Stimulated activated CD8-positive, alpha-beta memory T cell treated with anti-CD3 and anti-CD28 coated beads, Interleukin-12 subunit alpha, Interleukin-12 subunit beta, amount 100 ng/mL, for 1 hour (primary cell): ENCODE measurements at regions not wholly inside any gene's neighbourhood (a gene's known extent, or its start where the extent isn't known, plus 50 kb on each side); places are given as distances from the start of the nearest gene placed in this dataset.

ENCODE experiments used
- DNase-seq: peaks from one replicate; pipeline ENCODE4 v3.0.0-alpha.2; 2020; ENCODE audit warnings: low read depth

- DNase-seq = no peak
Measured at GRCh38 chr20:4070323-4071177, 55.2 kb upstream of the RNF24 start.

DNA sequence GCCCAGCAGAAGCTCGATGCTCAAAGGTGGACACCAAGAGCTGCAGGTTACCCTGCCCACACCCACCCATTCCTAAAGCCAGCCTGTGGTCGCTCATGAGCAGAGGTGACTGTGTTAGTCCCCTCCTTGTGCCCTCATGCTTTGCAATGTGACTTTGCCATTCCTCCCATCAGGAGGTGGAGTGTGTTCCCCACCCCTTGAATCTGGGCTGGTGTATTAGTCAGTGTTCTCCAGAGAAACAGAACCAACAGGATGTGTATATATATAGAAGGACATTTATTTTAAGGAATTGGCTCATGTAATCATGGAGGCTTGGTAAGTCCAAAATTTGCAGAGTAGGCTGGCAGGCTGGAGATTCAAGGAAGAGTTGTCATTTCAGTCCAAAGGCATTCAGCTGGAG is 54.4 kb upstream of the RNF24 start:
- no peak for DNase-seq

DNA sequence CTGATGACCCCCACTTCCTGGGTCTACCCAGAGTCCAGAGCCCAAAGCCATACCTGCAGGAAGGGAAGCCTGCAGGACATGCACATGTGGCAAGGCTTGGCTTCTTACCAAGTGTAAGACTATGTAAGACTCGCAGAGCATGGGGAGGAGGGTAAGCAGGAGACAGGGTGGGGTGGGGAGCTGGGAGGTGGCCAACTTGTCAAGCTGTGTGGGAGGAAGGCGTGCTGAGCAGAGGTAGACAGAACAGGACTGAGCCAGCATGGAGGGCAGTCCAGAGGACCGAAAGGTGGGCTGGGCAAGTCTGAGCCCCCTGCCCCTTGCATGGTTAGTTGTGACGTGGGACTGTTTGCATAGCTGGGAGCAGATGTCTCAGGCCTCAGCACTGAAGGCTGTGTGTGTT is 53.4 kb upstream of the RNF24 start:
- no peak for DNase-seq

DNA sequence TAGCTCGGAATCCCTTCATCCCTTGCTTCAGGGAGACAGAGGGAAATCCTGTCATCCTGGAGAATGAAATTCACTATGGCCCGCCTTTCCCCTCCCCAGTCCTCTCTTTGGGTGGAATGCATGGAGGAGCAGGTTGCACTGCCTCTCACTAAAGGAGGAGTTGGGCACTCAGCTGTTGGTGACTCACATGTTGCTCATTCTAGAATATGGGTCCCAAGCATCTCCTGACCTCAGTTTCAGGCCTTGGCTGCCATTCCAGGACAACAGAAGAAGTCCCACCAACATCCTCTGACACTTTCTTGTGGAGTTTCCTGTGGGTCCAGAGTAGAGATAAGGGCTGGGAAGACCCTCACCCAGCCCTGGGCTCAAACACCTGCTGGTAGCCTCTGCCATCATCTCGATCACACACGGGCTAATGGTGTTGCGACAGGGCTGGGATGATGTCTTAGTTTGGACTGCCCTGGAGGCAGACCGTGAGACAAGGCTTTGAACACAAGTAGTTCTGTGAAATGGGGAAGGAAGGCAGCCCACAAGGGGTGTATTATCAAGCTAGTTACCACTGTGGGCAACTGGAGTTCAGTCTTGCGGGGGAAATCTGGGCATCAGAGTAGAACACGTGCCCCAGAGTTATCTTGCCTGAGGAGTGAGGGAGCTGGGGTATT is 52.4 kb upstream of the RNF24 start:
- DNase-seq = no peak

GRCh38 chr20:4066551-4066950 is 51.2 kb upstream of the RNF24 start:
- DNase-seq = no peak

DNA sequence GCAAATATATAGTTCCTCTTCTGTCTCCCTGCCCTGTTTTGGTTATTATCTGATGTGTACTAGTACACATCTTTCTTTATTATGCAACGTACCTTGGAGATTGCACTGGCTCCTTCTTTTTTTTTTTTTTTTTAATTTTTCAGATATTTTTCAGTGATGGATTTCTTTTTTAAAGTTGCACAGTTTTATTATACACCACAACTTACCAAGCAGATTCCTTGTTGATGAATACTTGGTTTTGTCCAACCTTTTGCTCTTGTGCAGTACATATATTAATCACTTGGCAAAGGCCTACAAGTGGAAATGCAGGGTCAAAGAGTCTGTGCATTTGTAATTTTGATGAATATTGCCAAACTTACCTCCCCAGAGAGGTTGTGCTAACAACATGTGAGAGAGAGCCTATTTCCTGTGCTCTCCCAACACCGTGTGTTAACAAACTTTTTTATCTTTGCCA is 50.1 kb upstream of the RNF24 start:
- DNase-seq = no peak
